Ishikawa (cell line): ENCODE measurements at regions not wholly inside any gene's neighbourhood (a gene's known extent, or its start where the extent isn't known, plus 50 kb on each side); places are given as distances from the start of the nearest gene placed in this dataset.

Source experiments
- CREB1 ChIP-seq: IDR thresholded peaks from 2 replicates; pipeline ENCODE4 v1.6.1; 2012; ENCODE audit warnings: low read depth
- EGR1 ChIP-seq: IDR thresholded peaks from 2 replicates; pipeline ENCODE4 v1.6.1; 2012
- EP300 ChIP-seq: IDR thresholded peaks from 2 replicates; pipeline ENCODE4 v1.6.1; 2012; ENCODE audit warnings: borderline replicate concordance
- FOXM1 ChIP-seq: IDR thresholded peaks from 2 replicates; pipeline ENCODE4 v1.6.1; 2012; ENCODE audit warnings: low read depth, borderline replicate concordance
- RAD21 ChIP-seq: IDR thresholded peaks from 2 replicates; pipeline ENCODE4 v1.6.1; 2012; ENCODE audit warnings: low read depth
- TCF12 ChIP-seq: IDR thresholded peaks from 2 replicates; pipeline ENCODE4 v1.6.1; 2012; ENCODE audit warnings: low read depth
- TEAD4 ChIP-seq: IDR thresholded peaks from 2 replicates; pipeline ENCODE4 v1.6.1; 2012
- ZBTB7A ChIP-seq: IDR thresholded peaks from 2 replicates; pipeline ENCODE4 v1.6.1; 2012; ENCODE audit warnings: low read depth

DNA sequence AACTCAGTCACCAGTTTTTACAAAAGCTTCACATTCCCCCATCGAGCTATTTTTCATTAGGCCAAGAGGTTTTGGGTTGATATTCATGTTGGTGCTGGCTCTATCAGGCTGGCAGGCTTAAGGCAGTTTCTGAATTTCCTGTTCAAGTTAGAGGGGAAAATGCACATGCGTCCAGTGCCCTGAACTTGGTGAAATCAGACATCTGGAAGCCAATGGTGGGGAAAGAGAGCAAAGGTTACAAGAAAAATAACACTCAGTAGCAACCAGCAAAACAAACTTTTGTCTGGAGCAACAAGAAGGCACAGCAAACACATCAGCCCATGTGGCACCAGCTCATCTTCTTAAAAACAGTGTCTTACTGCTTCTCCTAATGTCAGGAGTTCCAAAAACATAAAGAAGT lies 155.6 kb upstream of the TSC22D2 start:
- no peak for TF ChIP-seq CREB1
- TF ChIP-seq RAD21 = no peak
- no peak for TF ChIP-seq TCF12
- TF ChIP-seq EP300 = no peak
- TF ChIP-seq ZBTB7A = no peak
- TF ChIP-seq EGR1 = no peak
- no peak for TF ChIP-seq TEAD4
- TF ChIP-seq FOXM1 = no peak
